ENCODE measurements at regions not wholly inside any gene's neighbourhood (a gene's known extent, or its start where the extent isn't known, plus 50 kb on each side); places are given as distances from the start of the nearest gene placed in this dataset.

- no peaks in the 10 kb centered on the region for H3K4me1 ChIP-seq (ENCODE audit: control insufficient read depth, low read length)
- H4K20me1 ChIP-seq (ENCODE audit: control insufficient read depth, insufficient read depth, low read depth, low read length): no peaks in the 10 kb centered on the region
- H3K9me3 ChIP-seq (ENCODE audit: control insufficient read depth, insufficient read depth, low read length): no peaks in the 10 kb centered on the region
- H3K79me2 ChIP-seq (ENCODE audit: control insufficient read depth, low read length): no peaks in the 10 kb centered on the region
- H3K9me2 ChIP-seq (replicated peaks; ENCODE audit: control insufficient read depth, low read length): no peaks in the 10 kb centered on the region
- no peaks in the 10 kb centered on the region for H3K27me3 ChIP-seq (ENCODE audit: control insufficient read depth, low read length)
- no peaks in the 10 kb centered on the region for H3K36me3 ChIP-seq (ENCODE audit: control insufficient read depth, low read length)
- H3F3A ChIP-seq (ENCODE audit: control insufficient read depth, insufficient read depth): no peaks in the 10 kb centered on the region
- no peak overlapping the region for H3K4me3 ChIP-seq (ENCODE audit: low read length)
- H3K4me2 ChIP-seq (ENCODE audit: low read length): no peak overlapping the region
- H3K27ac ChIP-seq (ENCODE audit: low read depth, low read length): no peak overlapping the region
- TF ChIP-seq EZH2phosphoT487 (IDR thresholded peaks at IDR 0.05; ENCODE audit: borderline replicate concordance, low read length) (no peak), CTCF (IDR thresholded peaks at IDR 0.05; ENCODE audit: low read depth, low read length, poor library complexity, severe bottlenecking) (no peak)
Observed at GRCh38 chr6:23031986-23032385, 462.6 kb downstream of the HDGFL1 start.

GRCh38 chr6:23034926-23035325 is 465.6 kb downstream of the HDGFL1 start:
- no peak for TF ChIP-seq EZH2phosphoT487 (IDR thresholded peaks at IDR 0.05; ENCODE audit: borderline replicate concordance, low read length)
- no peak for TF ChIP-seq CTCF (IDR thresholded peaks at IDR 0.05; ENCODE audit: low read depth, low read length, poor library complexity, severe bottlenecking)
- Histone ChIP-seq H4K20me1 (ENCODE audit: control insufficient read depth, insufficient read depth, low read depth, low read length) (no peaks in the 10 kb centered on the region), H3K79me2 (ENCODE audit: control insufficient read depth, low read length) (no peaks in the 10 kb centered on the region), H3F3A (ENCODE audit: control insufficient read depth, insufficient read depth) (no peaks in the 10 kb centered on the region), H3K4me3 (ENCODE audit: low read length) (no peak overlapping the region), H3K36me3 (ENCODE audit: control insufficient read depth, low read length) (no peaks in the 10 kb centered on the region), H3K4me2 (ENCODE audit: low read length) (no peak overlapping the region), H3K27ac (ENCODE audit: low read depth, low read length) (no peak overlapping the region), H3K4me1 (ENCODE audit: control insufficient read depth, low read length) (no peaks in the 10 kb centered on the region), H3K9me2 (replicated peaks; ENCODE audit: control insufficient read depth, low read length) (no peaks in the 10 kb centered on the region), H3K9me3 (ENCODE audit: control insufficient read depth, insufficient read depth, low read length) (no peaks in the 10 kb centered on the region), H3K27me3 (ENCODE audit: control insufficient read depth, low read length) (no peaks in the 10 kb centered on the region)

GRCh38 chr6:23036406-23036983 is 467.1 kb downstream of the HDGFL1 start:
- Histone ChIP-seq H3K27me3 (ENCODE audit: control insufficient read depth, low read length) (no peaks in the 10 kb centered on the region), H3K9me3 (ENCODE audit: control insufficient read depth, insufficient read depth, low read length) (no peaks in the 10 kb centered on the region), H3K27ac (ENCODE audit: low read depth, low read length) (no peak overlapping the region), H4K20me1 (ENCODE audit: control insufficient read depth, insufficient read depth, low read depth, low read length) (no peaks in the 10 kb centered on the region), H3K36me3 (ENCODE audit: control insufficient read depth, low read length) (no peaks in the 10 kb centered on the region), H3K79me2 (ENCODE audit: control insufficient read depth, low read length) (no peaks in the 10 kb centered on the region), H3K4me2 (ENCODE audit: low read length) (no peak overlapping the region), H3F3A (ENCODE audit: control insufficient read depth, insufficient read depth) (no peaks in the 10 kb centered on the region), H3K4me1 (ENCODE audit: control insufficient read depth, low read length) (no peaks in the 10 kb centered on the region), H3K4me3 (ENCODE audit: low read length) (no peak overlapping the region), H3K9me2 (replicated peaks; ENCODE audit: control insufficient read depth, low read length) (no peaks in the 10 kb centered on the region)
- TF ChIP-seq EZH2phosphoT487 (IDR thresholded peaks at IDR 0.05; ENCODE audit: borderline replicate concordance, low read length): no peak
- no peak for TF ChIP-seq CTCF (IDR thresholded peaks at IDR 0.05; ENCODE audit: low read depth, low read length, poor library complexity, severe bottlenecking)

Data from DOHH2 (cell line).